BJ (cell line): ENCODE measurements at regions not wholly inside any gene's neighbourhood (a gene's known extent, or its start where the extent isn't known, plus 50 kb on each side); places are given as distances from the start of the nearest gene placed in this dataset.

ENCODE experiments used
- CTCF ChIA-PET: fragments of 350-600 bp; formaldehyde crosslinking; extraction: SDS; loops from one replicate; lab custom pipeline; 2021; ENCODE audit warnings: antibody characterized with exemption, inconsistent platforms; lab: Yijun Ruan, JAX
- POLR2A ChIA-PET: fragments of 300-600 bp; sonication (Branson Sonifier 250); formaldehyde crosslinking; extraction: SDS; loops from one replicate; lab custom pipeline; 2021; ENCODE audit warnings: antibody characterized with exemption; lab: Charles Lee
- DNase-seq: peaks from one replicate; pipeline ENCODE4 v3.0.0-alpha.2; 2011; ENCODE audit warnings: low read depth
- H3K27me3 ChIP-seq: 2 replicates; pipeline ENCODE4 v1.6.0; 2011; ENCODE audit warnings: low read length; ENCODE audit not compliant: control insufficient read depth, insufficient read depth
- H3K36me3 ChIP-seq: 2 replicates; pipeline ENCODE4 v1.5.1; 2011; ENCODE audit warnings: low read length; ENCODE audit not compliant: control insufficient read depth, insufficient read depth
- H3K4me3 ChIP-seq: 2 replicates; pipeline ENCODE4 v1.5.1; 2011; ENCODE audit warnings: low read depth, mild to moderate bottlenecking, control low read depth, low read length
- TF ChIP-seq, protein P1 (sequence below): IDR thresholded peaks from 2 replicates; pipeline ENCODE4 v1.5.1; 2011; ENCODE audit warnings: low read depth, mild to moderate bottlenecking, control low read depth, inconsistent platforms, low read length, moderate library complexity; ENCODE audit not compliant: insufficient read depth

DNA sequence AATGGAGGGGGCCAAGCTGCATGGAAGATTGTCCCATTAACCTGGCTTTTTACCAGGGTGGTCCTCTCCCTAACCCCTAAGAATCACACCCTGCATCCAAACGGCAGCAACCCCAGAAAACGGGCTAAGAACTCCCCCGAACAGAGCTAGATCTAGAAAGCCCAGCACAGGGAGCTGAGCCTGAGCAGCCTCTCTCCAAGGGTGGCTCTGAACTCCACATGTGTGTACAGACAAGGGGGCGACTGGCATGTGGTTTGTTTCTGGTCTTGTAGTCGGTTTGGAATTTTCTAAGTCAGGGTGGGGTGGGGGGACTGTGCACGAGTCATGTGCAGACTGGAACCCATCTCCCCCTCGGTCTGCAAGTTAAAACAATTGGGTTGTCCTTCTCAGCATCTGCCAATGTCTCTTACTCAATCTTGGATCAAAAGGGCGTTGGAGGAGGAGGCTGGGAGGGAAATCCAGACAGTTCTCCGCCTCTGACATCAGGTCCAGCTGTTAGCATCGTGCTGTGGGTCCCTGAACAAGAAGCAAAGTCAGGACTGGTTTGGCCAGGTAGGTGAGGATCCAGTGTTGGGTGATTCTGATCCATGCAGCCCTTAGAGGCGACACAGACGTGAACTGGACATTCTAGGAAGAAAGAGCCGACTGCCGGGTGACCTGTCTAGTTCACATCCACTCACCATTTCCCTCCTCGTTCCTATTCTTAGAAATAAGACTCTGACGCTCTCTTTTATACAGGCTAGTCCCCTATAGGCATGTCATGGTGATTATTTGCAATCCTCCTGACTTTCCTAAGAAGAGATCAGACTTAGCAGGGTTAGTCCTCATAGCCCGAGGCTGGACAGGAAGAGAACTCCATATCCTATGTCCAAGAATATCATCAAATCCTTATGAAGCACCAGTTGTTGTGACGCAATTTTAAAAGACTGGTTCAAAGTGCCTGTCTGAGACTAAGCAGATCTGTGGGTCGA, 381.8 kb downstream of the SOX9 start:
- Histone ChIP-seq H3K4me3 (no peak overlapping the region), H3K27me3 (no peaks in the 10 kb centered on the region), H3K36me3 (no peaks in the 10 kb centered on the region)
- DNase-seq, result peak; percentile 22
- POLR2A ChIA-PET, result no interaction called here
- TF ChIP-seq, protein P1, sequence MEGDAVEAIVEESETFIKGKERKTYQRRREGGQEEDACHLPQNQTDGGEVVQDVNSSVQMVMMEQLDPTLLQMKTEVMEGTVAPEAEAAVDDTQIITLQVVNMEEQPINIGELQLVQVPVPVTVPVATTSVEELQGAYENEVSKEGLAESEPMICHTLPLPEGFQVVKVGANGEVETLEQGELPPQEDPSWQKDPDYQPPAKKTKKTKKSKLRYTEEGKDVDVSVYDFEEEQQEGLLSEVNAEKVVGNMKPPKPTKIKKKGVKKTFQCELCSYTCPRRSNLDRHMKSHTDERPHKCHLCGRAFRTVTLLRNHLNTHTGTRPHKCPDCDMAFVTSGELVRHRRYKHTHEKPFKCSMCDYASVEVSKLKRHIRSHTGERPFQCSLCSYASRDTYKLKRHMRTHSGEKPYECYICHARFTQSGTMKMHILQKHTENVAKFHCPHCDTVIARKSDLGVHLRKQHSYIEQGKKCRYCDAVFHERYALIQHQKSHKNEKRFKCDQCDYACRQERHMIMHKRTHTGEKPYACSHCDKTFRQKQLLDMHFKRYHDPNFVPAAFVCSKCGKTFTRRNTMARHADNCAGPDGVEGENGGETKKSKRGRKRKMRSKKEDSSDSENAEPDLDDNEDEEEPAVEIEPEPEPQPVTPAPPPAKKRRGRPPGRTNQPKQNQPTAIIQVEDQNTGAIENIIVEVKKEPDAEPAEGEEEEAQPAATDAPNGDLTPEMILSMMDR, result no peak
- CTCF ChIA-PET, result interaction anchor here (0.6 to 1.3 kb wide), 3 partner anchors 16 to 385 kb away, joined by 3 to 4 read pairs (median 3); no protein-coding TSS in a partner anchor

DNA sequence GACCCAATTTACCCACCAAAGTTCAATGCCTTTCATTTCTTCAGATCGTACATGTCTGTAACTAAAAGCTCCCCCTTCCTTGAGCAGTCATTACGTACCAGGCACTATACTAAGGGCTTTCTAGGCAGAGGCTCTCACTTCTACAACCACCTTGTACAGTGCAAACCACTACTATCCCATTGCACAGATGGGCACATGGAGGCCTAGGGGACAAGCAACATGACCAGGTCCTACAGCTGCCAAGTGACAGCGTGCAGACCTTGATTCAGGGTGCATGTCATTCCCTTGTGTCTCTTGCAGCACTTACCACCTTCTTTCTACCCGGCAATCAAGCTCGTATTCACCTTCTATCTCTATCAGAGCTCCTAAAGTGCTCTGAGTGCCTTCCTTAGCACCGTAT, 382.7 kb downstream of the SOX9 start:
- H3K27me3 ChIP-seq, result no peaks in the 10 kb centered on the region
- no peak for DNase-seq
- no peak overlapping the region for H3K4me3 ChIP-seq
- ChIA-PET CTCF (no interaction called here), POLR2A (no interaction called here)
- TF ChIP-seq, protein P1, result no peak
- H3K36me3 ChIP-seq, result no peaks in the 10 kb centered on the region

DNA sequence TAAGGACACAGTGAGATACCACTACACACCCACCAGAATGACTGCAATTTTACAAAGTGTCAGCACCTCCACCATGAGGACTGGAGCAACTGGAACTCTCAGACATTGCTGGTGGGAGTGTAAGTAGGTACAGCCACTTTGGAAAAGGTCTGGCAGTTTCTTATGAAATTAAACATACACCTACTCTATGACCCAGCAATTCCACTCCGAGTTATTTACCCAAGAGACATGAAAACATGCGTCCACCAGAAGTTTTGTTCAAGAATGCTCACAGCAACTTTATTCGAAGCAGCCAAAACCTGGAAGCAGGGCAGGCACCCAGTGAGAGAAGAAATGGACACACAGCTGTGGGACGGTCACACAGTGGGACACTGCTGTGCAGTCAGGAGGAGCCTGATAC, 384.0 kb downstream of the SOX9 start:
- TF ChIP-seq, protein P1, result no peak
- Histone ChIP-seq H3K36me3 (no peaks in the 10 kb centered on the region), H3K27me3 (no peaks in the 10 kb centered on the region), H3K4me3 (no peak overlapping the region)
- DNase-seq, result no peak
- POLR2A ChIA-PET, result no interaction called here
- CTCF ChIA-PET, result no interaction called here

DNA sequence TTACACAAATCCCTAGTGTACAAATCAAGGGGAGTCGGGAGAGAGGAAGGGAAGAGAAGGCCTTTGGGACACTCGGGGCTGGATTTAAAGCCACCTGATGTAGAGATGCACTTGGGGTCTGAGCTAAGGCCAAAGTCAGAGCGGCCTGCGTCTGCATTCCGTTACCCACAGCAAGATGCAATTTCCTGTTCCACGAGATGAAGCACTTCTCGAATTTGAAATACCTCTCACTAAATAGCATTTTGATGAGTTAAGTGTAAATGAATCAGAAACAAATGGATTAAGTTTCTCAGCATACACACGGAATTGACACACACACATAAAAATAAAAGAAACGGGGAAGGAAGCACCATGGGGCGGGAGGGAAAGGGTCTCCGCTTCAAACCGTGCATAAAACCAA, 386.0 kb downstream of the SOX9 start:
- Histone ChIP-seq H3K27me3 (no peaks in the 10 kb centered on the region), H3K36me3 (no peaks in the 10 kb centered on the region), H3K4me3 (no peak overlapping the region)
- TF ChIP-seq, protein P1, result no peak
- POLR2A ChIA-PET, result no interaction called here
- CTCF ChIA-PET, result no interaction called here
- DNase-seq, result no peak

DNA sequence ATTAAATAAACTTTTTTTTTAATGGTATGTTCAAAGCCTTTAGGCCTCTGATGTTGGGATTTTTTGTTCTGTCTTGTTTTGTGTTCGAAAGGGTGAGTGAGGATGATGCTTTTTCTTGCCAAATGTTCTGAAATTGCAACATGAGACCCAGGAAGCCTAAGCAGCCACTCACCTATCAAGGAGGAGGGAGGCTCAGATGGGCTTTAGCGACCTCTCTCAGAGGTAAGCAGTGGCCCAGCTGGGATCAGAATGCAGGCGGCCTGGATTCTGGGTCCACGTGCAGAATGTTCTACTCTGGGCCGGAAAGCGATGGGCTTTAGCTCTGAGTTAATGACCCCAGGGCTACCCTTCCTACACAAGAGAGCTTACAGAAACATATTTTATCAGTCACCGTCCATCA, 386.6 kb downstream of the SOX9 start:
- TF ChIP-seq, protein P1, result no peak
- Histone ChIP-seq H3K36me3 (no peaks in the 10 kb centered on the region), H3K4me3 (no peak overlapping the region), H3K27me3 (no peaks in the 10 kb centered on the region)
- DNase-seq, result no peak
- POLR2A ChIA-PET, result no interaction called here
- CTCF ChIA-PET, result interaction anchor here (0.6 kb wide), 1 partner anchor 15 kb away, joined by 4 read pairs; no protein-coding TSS in a partner anchor
